WTC11 (cell line): ENCODE measurements at regions not wholly inside any gene's neighbourhood (a gene's known extent, or its start where the extent isn't known, plus 50 kb on each side); places are given as distances from the start of the nearest gene placed in this dataset.

ENCODE experiments used
- ATAC-seq: fragments of 200-7000 bp; cut with Tn5 transposase; 2 replicates; pipeline ENCODE4 v1.10.0; 2021; ENCODE audit warnings: mild to moderate bottlenecking, moderate library complexity
- CTCF ChIA-PET: fragments of 300-600 bp; sonication (Branson Sonifier 250); formaldehyde crosslinking; loops from one replicate; lab custom pipeline; 2021; ENCODE audit warnings: antibody characterized with exemption; lab: Charles Lee
- POLR2A ChIA-PET: fragments of 350-600 bp; sonication (Branson Sonifier 250); formaldehyde crosslinking; loops from one replicate; lab custom pipeline; 2021; ENCODE audit warnings: antibody characterized with exemption; lab: Charles Lee
- DNase-seq: peaks from one replicate; pipeline ENCODE4 v3.0.0; 2021; ENCODE audit warnings: low spot score
- H3K27ac Mint-ChIP-seq: 2 replicates; pipeline ENCODE4 v1.8.0; 2021; ENCODE audit warnings: mixed read lengths
- H3K27me3 Mint-ChIP-seq: 2 replicates; pipeline ENCODE4 v1.8.0; 2021; ENCODE audit warnings: low read depth, mild to moderate bottlenecking, moderate library complexity, mixed read lengths
- H3K36me3 Mint-ChIP-seq: 2 replicates; pipeline ENCODE4 v1.8.0; 2021; ENCODE audit warnings: mixed read lengths
- H3K4me1 Mint-ChIP-seq: 2 replicates; pipeline ENCODE4 v1.8.0; 2022; ENCODE audit warnings: mixed read lengths
- H3K4me3 Mint-ChIP-seq: 2 replicates; pipeline ENCODE4 v1.8.0; 2021; ENCODE audit warnings: mild to moderate bottlenecking, moderate library complexity, mixed read lengths
- H3K9me3 Mint-ChIP-seq: 2 replicates; pipeline ENCODE4 v1.8.0; 2021; ENCODE audit warnings: mixed read lengths
- AR ChIP-seq: fragments of 250-450 bp; sonication (Bioruptor Pico); IDR thresholded peaks from 2 replicates; pipeline ENCODE4 v1.9.0; 2021; ENCODE audit warnings: mild to moderate bottlenecking
- ELF4 ChIP-seq: sonication (generic); formaldehyde crosslinking; IDR thresholded peaks from 2 replicates; pipeline ENCODE4 v1.8.1; 2022; ENCODE audit warnings: low read depth, mild to moderate bottlenecking, moderate library complexity, missing genetic modification reagents
- GTF2I ChIP-seq: fragments of 250-450 bp; sonication (Bioruptor Pico); conservative IDR thresholded peaks from 2 replicates; pipeline ENCODE4 v1.4.0; 2021; ENCODE audit warnings: mild to moderate bottlenecking
- HMGA2 ChIP-seq: fragments of 250-450 bp; sonication (Bioruptor Pico); IDR thresholded peaks from 2 replicates; pipeline ENCODE4 v1.4.0; 2021; ENCODE audit warnings: mild to moderate bottlenecking, moderate library complexity
- HMGXB4 ChIP-seq: sonication (generic); formaldehyde crosslinking; IDR thresholded peaks from 2 replicates; pipeline ENCODE4 v1.8.1; 2023; ENCODE audit warnings: mild to moderate bottlenecking, moderate library complexity, missing genetic modification reagents
- JAZF1 ChIP-seq: fragments of 250-450 bp; sonication (Bioruptor Pico); IDR thresholded peaks from 2 replicates; pipeline ENCODE4 v1.9.0; 2021; ENCODE audit warnings: moderate library complexity, mild to moderate bottlenecking, inconsistent platforms
- KAT7 ChIP-seq: sonication (generic); formaldehyde crosslinking; IDR thresholded peaks from 2 replicates; pipeline ENCODE4 v1.8.1; 2023; ENCODE audit warnings: missing genetic modification reagents, mild to moderate bottlenecking, borderline replicate concordance
- NFE2L1 ChIP-seq: sonication (generic); formaldehyde crosslinking; IDR thresholded peaks from 2 replicates; pipeline ENCODE4 v1.8.1; 2023; ENCODE audit warnings: missing genetic modification reagents
- NFYB ChIP-seq: sonication (generic); formaldehyde crosslinking; conservative IDR thresholded peaks from 2 replicates; pipeline ENCODE4 v1.8.0; 2022; ENCODE audit warnings: low read depth, missing genetic modification reagents
- NR2C2 ChIP-seq: sonication (generic); formaldehyde crosslinking; IDR thresholded peaks from 2 replicates; pipeline ENCODE4 v1.8.0; 2022; ENCODE audit warnings: mild to moderate bottlenecking, missing genetic modification reagents
- NR3C1 ChIP-seq: sonication (generic); formaldehyde crosslinking; conservative IDR thresholded peaks from 2 replicates; pipeline ENCODE4 v1.8.1; 2023; ENCODE audit warnings: low read depth, mild to moderate bottlenecking, missing genetic modification reagents
- PRDM15 ChIP-seq: sonication (generic); formaldehyde crosslinking; IDR thresholded peaks from 2 replicates; pipeline ENCODE4 v1.8.0; 2022; ENCODE audit warnings: missing genetic modification reagents
- PREB ChIP-seq: sonication (generic); formaldehyde crosslinking; IDR thresholded peaks from 2 replicates; pipeline ENCODE4 v1.8.1; 2022; ENCODE audit warnings: mild to moderate bottlenecking, missing genetic modification reagents, moderate library complexity, borderline replicate concordance
- PRRX2 ChIP-seq: fragments of 250-450 bp; sonication (Bioruptor Pico); IDR thresholded peaks from 2 replicates; pipeline ENCODE4 v1.8.0; 2021; ENCODE audit warnings: mild to moderate bottlenecking
- ZNF317 ChIP-seq: sonication (generic); formaldehyde crosslinking; IDR thresholded peaks from 2 replicates; pipeline ENCODE4 v1.8.1; 2023; ENCODE audit warnings: low read depth, mild to moderate bottlenecking, moderate library complexity, missing genetic modification reagents, borderline replicate concordance
- ZNF423 ChIP-seq: fragments of 250-450 bp; sonication (Bioruptor Pico); IDR thresholded peaks from 2 replicates; pipeline ENCODE4 v2.1.2; 2022; ENCODE audit warnings: mild to moderate bottlenecking, moderate library complexity
- TF ChIP-seq, protein P1 (sequence below): sonication (generic); formaldehyde crosslinking; IDR thresholded peaks from 2 replicates; pipeline ENCODE4 v1.8.0; 2023; ENCODE audit warnings: mild to moderate bottlenecking, missing genetic modification reagents

GRCh38 chr5:106854105-106854687, 816.5 kb downstream of the EFNA5 start:
- Mint-ChIP-seq H3K27me3 (no peaks in the 10 kb centered on the region), H3K36me3 (peaks cover 15% of the 10 kb centered on the region), H3K4me3 (no peak overlapping the region), H3K27ac (no peak overlapping the region), H3K9me3 (peaks cover 9% of the 10 kb centered on the region)
- CTCF ChIA-PET: interaction anchor here (0.8 to 1.0 kb wide), 2 partner anchors 10 kb away, joined by 3 to 5 read pairs; no protein-coding TSS in a partner anchor
- DNase-seq (no peak), ATAC-seq (no peak)
- POLR2A ChIA-PET: no interaction called here
- TF ChIP-seq PRRX2 (no peak), NFE2L1 (CRISPR knock-in tag) (no peak), GTF2I (CRISPR knock-in tag) (no peak), HMGA2 (CRISPR knock-in tag) (no peak), PREB (CRISPR knock-in tag) (no peak), ZNF423 (CRISPR knock-in tag) (no peak), HMGXB4 (CRISPR knock-in tag) (no peak), NR2C2 (CRISPR knock-in tag) (no peak), PRDM15 (CRISPR knock-in tag) (no peak), KAT7 (no peak)
- TF ChIP-seq, protein P1, sequence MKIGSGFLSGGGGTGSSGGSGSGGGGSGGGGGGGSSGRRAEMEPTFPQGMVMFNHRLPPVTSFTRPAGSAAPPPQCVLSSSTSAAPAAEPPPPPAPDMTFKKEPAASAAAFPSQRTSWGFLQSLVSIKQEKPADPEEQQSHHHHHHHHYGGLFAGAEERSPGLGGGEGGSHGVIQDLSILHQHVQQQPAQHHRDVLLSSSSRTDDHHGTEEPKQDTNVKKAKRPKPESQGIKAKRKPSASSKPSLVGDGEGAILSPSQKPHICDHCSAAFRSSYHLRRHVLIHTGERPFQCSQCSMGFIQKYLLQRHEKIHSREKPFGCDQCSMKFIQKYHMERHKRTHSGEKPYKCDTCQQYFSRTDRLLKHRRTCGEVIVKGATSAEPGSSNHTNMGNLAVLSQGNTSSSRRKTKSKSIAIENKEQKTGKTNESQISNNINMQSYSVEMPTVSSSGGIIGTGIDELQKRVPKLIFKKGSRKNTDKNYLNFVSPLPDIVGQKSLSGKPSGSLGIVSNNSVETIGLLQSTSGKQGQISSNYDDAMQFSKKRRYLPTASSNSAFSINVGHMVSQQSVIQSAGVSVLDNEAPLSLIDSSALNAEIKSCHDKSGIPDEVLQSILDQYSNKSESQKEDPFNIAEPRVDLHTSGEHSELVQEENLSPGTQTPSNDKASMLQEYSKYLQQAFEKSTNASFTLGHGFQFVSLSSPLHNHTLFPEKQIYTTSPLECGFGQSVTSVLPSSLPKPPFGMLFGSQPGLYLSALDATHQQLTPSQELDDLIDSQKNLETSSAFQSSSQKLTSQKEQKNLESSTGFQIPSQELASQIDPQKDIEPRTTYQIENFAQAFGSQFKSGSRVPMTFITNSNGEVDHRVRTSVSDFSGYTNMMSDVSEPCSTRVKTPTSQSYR (CRISPR knock-in tag): no peak
- TF ChIP-seq, all 79 proteins: peak for 0
- H3K4me1 Mint-ChIP-seq: peaks cover 31% of the 10 kb centered on the region

DNA sequence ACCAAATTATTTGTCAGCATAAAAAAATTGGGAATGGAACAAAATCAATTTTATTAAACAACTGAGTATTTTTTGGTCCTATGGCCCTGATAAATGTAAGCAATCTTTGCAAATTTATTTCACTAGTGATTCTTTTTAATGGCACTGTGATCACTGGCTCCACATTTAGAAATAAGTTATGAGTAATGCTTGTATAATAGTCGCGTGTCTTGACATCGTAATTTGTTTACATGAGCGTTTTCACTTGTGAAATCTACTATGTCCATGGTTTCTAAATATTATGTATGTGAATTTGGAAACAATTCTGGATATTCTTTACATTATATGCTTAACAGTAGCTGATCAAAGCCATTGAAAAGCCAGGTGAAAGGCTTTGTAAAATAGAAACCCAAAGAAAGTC, 817.5 kb downstream of the EFNA5 start:
- POLR2A ChIA-PET: no interaction called here
- H3K9me3 Mint-ChIP-seq: peaks cover 9% of the 10 kb centered on the region
- no peak for TF ChIP-seq ELF4
- TF ChIP-seq, all 79 proteins: peak for 0
- H3K36me3 Mint-ChIP-seq: peaks cover 15% of the 10 kb centered on the region
- H3K4me1 Mint-ChIP-seq: peaks cover 26% of the 10 kb centered on the region
- H3K27me3 Mint-ChIP-seq: no peaks in the 10 kb centered on the region
- H3K4me3 Mint-ChIP-seq: no peak overlapping the region
- no peak overlapping the region for H3K27ac Mint-ChIP-seq
- CTCF ChIA-PET: interaction anchor here (0.8 kb wide), 1 partner anchor 9 kb away, joined by 3 read pairs; no protein-coding TSS in a partner anchor
- ATAC-seq: no peak
- DNase-seq: no peak

- no peak for DNase-seq
- Mint-ChIP-seq H3K4me1 (peaks cover 10% of the 10 kb centered on the region), H3K9me3 (no peaks in the 10 kb centered on the region), H3K4me3 (no peak overlapping the region), H3K36me3 (no peaks in the 10 kb centered on the region), H3K27me3 (no peaks in the 10 kb centered on the region), H3K27ac (no peak overlapping the region)
- no peak for ATAC-seq
- CTCF ChIA-PET: no interaction called here
- POLR2A ChIA-PET: no interaction called here
- TF ChIP-seq AR (CRISPR knock-in tag) (no peak), JAZF1 (CRISPR knock-in tag) (no peak), NFYB (no peak), NR3C1 (no peak), ZNF317 (CRISPR knock-in tag) (no peak), ZNF423 (CRISPR knock-in tag) (no peak)
- TF ChIP-seq, protein P1 (CRISPR knock-in tag): no peak
Measured at GRCh38 chr5:106849266-106849665, 821.5 kb downstream of the EFNA5 start.
